Keratinocyte (primary cell): ENCODE measurements at regions not wholly inside any gene's neighbourhood (a gene's known extent, or its start where the extent isn't known, plus 50 kb on each side); places are given as distances from the start of the nearest gene placed in this dataset.

ENCODE experiments used
- EZH2 ChIP-seq: IDR thresholded peaks from one replicate; pipeline ENCODE4 v1.6.1; 2012; ENCODE audit warnings: inconsistent platforms, mild to moderate bottlenecking, low read length, moderate library complexity
- TF ChIP-seq, protein P1 (sequence below), 3 experiments: IDR thresholded peaks in 1 of 3; conservative IDR thresholded peaks in 1 of 3; optimal IDR thresholded peaks in 1 of 3; 2 replicates in 2 of 3; 3 replicates in 1 of 3; pipeline versions ENCODE3 to v1.5.1; 2011; ENCODE audit warnings: low read length in 3 of 3, mild to moderate bottlenecking in 3 of 3, moderate library complexity in 2 of 3, control low read depth in 1 of 3, inconsistent platforms in 1 of 3; ENCODE audit not compliant: insufficient read depth in 2 of 3; ENCODE audit errors: extremely low read depth in 1 of 3

DNA sequence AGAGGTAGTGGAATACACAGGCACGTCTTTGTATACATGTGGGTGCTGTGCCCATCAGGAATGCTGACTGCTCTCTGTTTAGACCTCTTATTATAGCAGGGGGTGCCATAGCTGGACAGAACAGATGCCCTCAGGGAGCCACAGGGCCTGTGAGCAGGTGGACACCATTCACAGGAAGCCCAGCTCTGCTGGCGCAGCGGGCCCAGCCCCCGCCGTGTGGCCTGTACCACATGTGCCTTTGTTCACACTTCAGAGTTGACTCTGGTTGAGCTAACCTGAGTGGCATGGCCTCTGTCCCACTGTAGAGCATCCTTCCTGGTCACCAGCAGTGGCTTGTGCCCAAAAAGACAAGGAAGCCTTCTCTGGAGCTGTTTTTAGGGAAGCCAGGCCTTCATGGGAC lies 730.9 kb upstream of the ID2 start:
- TF ChIP-seq, protein P1, sequence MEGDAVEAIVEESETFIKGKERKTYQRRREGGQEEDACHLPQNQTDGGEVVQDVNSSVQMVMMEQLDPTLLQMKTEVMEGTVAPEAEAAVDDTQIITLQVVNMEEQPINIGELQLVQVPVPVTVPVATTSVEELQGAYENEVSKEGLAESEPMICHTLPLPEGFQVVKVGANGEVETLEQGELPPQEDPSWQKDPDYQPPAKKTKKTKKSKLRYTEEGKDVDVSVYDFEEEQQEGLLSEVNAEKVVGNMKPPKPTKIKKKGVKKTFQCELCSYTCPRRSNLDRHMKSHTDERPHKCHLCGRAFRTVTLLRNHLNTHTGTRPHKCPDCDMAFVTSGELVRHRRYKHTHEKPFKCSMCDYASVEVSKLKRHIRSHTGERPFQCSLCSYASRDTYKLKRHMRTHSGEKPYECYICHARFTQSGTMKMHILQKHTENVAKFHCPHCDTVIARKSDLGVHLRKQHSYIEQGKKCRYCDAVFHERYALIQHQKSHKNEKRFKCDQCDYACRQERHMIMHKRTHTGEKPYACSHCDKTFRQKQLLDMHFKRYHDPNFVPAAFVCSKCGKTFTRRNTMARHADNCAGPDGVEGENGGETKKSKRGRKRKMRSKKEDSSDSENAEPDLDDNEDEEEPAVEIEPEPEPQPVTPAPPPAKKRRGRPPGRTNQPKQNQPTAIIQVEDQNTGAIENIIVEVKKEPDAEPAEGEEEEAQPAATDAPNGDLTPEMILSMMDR (optimal IDR thresholded peaks at IDR 0.05 in 1 of 3, IDR thresholded peaks at IDR 0.05 in 1 of 3, conservative IDR thresholded peaks at IDR 0.05 in 1 of 3; ENCODE audit: extremely low read depth in 1 of 3, insufficient read depth in 2 of 3, low read length in 3 of 3): no peak
- no peak for TF ChIP-seq EZH2
